ENCODE measurements at regions not wholly inside any gene's neighbourhood (a gene's known extent, or its start where the extent isn't known, plus 50 kb on each side); places are given as distances from the start of the nearest gene placed in this dataset.

- Histone ChIP-seq H3K36me3 (ENCODE audit: low read depth, low read length) (no peaks in the 10 kb centered on the region), H3K27me3 (ENCODE audit: low read length) (no peaks in the 10 kb centered on the region), H3K9me3 (ENCODE audit: low read length) (no peaks in the 10 kb centered on the region), H3K9ac (ENCODE audit: low read length) (no peak overlapping the region), H2AFZ (ENCODE audit: low read length) (no peak overlapping the region), H4K20me1 (ENCODE audit: low read length) (no peaks in the 10 kb centered on the region), H3K9me2 (replicated peaks; ENCODE audit: low read length) (no peaks in the 10 kb centered on the region), H3F3A (ENCODE audit: low read length, unreplicated experiment) (no peaks in the 10 kb centered on the region), H3K4me3 (ENCODE audit: low read length) (no peak overlapping the region), H3K4me1 (ENCODE audit: insufficient read depth, low read length) (peaks cover 13% of the 10 kb centered on the region), H3K79me2 (ENCODE audit: low read length) (no peaks in the 10 kb centered on the region), H3K4me2 (ENCODE audit: low read length) (no peak overlapping the region), H3K27ac (ENCODE audit: low read length) (no peak overlapping the region)
- DNase-seq (no peak), ATAC-seq (no peak)
- TF ChIP-seq EZH2phosphoT487 (IDR thresholded peaks at IDR 0.05; ENCODE audit: borderline replicate concordance, low read length) (no peak), CTCF (conservative IDR thresholded peaks at IDR 0.05; ENCODE audit: low read depth, low read length) (no peak), EZH2 (IDR thresholded peaks at IDR 0.05; ENCODE audit: low read length, unreplicated experiment) (no peak)
- intact Hi-C loops (cut with micrococcal nuclease) = no loop called here
- ChIA-PET POLR2A (ENCODE audit: unreplicated experiment) (no interaction called here), CTCF (no interaction called here)
- no TSS peak for BruUV-seq (replicated peaks)
These were observed 520.8 kb upstream of the MIR17HG start for GRCh38 chr13:90826688-90827087.

GRCh38 chr13:90830782-90831181 is 516.7 kb upstream of the MIR17HG start:
- intact Hi-C loops (cut with micrococcal nuclease) = no loop called here
- no peaks in the 10 kb centered on the region for H3F3A ChIP-seq (ENCODE audit: low read length, unreplicated experiment)
- peak overlapping the region; percentile 33; the same call in 1 of the 2 replicates for H3K4me2 ChIP-seq (ENCODE audit: low read length)
- H3K9ac ChIP-seq (ENCODE audit: low read length) = no peak overlapping the region
- no peaks in the 10 kb centered on the region for H3K9me3 ChIP-seq (ENCODE audit: low read length)
- peak; percentile 49 for ATAC-seq
- DNase-seq = peak; percentile 15
- H2AFZ ChIP-seq (ENCODE audit: low read length) = peak overlapping the region; percentile 19; the same call in 1 of the 2 replicates
- CTCF ChIA-PET = no interaction called here
- H3K27me3 ChIP-seq (ENCODE audit: low read length) = no peaks in the 10 kb centered on the region
- H3K4me3 ChIP-seq (ENCODE audit: low read length) = no peak overlapping the region
- POLR2A ChIA-PET (ENCODE audit: unreplicated experiment) = no interaction called here
- H4K20me1 ChIP-seq (ENCODE audit: low read length) = no peaks in the 10 kb centered on the region
- H3K27ac ChIP-seq (ENCODE audit: low read length) = no peak overlapping the region; the same call in 1 of the 2 replicates
- H3K4me1 ChIP-seq (ENCODE audit: insufficient read depth, low read length) = peaks cover 26% of the 10 kb centered on the region
- H3K9me2 ChIP-seq (replicated peaks; ENCODE audit: low read length) = no peaks in the 10 kb centered on the region
- H3K36me3 ChIP-seq (ENCODE audit: low read depth, low read length) = no peaks in the 10 kb centered on the region
- no peak for TF ChIP-seq EZH2phosphoT487 (IDR thresholded peaks at IDR 0.05; ENCODE audit: borderline replicate concordance, low read length)
- no peak for TF ChIP-seq EZH2 (IDR thresholded peaks at IDR 0.05; ENCODE audit: low read length, unreplicated experiment)
- TF ChIP-seq CTCF (conservative IDR thresholded peaks at IDR 0.05; ENCODE audit: low read depth, low read length) = no peak
- peaks cover 11% of the 10 kb centered on the region; the same call in 1 of the 2 replicates for H3K79me2 ChIP-seq (ENCODE audit: low read length)
- no TSS peak for BruUV-seq (replicated peaks)

- H4K20me1 ChIP-seq (ENCODE audit: low read length) = no peaks in the 10 kb centered on the region
- CTCF ChIA-PET = no interaction called here
These were observed 513.5 kb upstream of the MIR17HG start for GRCh38 chr13:90833951-90834350.

More at GRCh38 chr13:90833951-90834350, 513.5 kb upstream of the MIR17HG start:
- H3K4me2 ChIP-seq (ENCODE audit: low read length) = peak overlapping the region; percentile 25; the same call in 1 of the 2 replicates
- H3K27me3 ChIP-seq (ENCODE audit: low read length) = no peaks in the 10 kb centered on the region
- H3K9ac ChIP-seq (ENCODE audit: low read length) = 0 out of 2 replicates have a peak overlapping the region, but pooled peaks have one; percentile 23
- H3K9me3 ChIP-seq (ENCODE audit: low read length) = no peaks in the 10 kb centered on the region
- DNase-seq (no peak), ATAC-seq (no peak)
- H3K4me3 ChIP-seq (ENCODE audit: low read length) = no peak overlapping the region
- H3K27ac ChIP-seq (ENCODE audit: low read length) = peak overlapping the region; percentile 79
- no peak overlapping the region for H2AFZ ChIP-seq (ENCODE audit: low read length)
- POLR2A ChIA-PET (ENCODE audit: unreplicated experiment) = no interaction called here
- H3F3A ChIP-seq (ENCODE audit: low read length, unreplicated experiment) = peaks cover 9% of the 10 kb centered on the region
- H3K9me2 ChIP-seq (replicated peaks; ENCODE audit: low read length) = no peaks in the 10 kb centered on the region
- TF ChIP-seq EZH2phosphoT487 (IDR thresholded peaks at IDR 0.05; ENCODE audit: borderline replicate concordance, low read length) (no peak), EZH2 (IDR thresholded peaks at IDR 0.05; ENCODE audit: low read length, unreplicated experiment) (no peak), CTCF (conservative IDR thresholded peaks at IDR 0.05; ENCODE audit: low read depth, low read length) (no peak)
- BruUV-seq (replicated peaks) = no TSS peak
- H3K79me2 ChIP-seq (ENCODE audit: low read length) = peaks cover 19% of the 10 kb centered on the region; the same call in 1 of the 2 replicates
- peaks cover 41% of the 10 kb centered on the region for H3K4me1 ChIP-seq (ENCODE audit: insufficient read depth, low read length)
- H3K36me3 ChIP-seq (ENCODE audit: low read depth, low read length) = no peaks in the 10 kb centered on the region
- intact Hi-C loops (cut with micrococcal nuclease) = no loop called here
